HG02642 (cell line): ENCODE measurements at regions not wholly inside any gene's neighbourhood (a gene's known extent, or its start where the extent isn't known, plus 50 kb on each side); places are given as distances from the start of the nearest gene placed in this dataset.

Experiments
- ATAC-seq: cut with Tn5 transposase; IDR thresholded peaks from one replicate; pipeline ENCODE4 v1.9.1; 2021; ENCODE audit warnings: mild to moderate bottlenecking; ENCODE audit not compliant: unreplicated experiment, poor library complexity

GRCh38 chr10:16341637-16342036 is 95.2 kb upstream of the PTER start:
- ATAC-seq, result no peak

- ATAC-seq, result no peak
Measured at GRCh38 chr10:16348891-16349290, 87.9 kb upstream of the PTER start.

GRCh38 chr10:16352146-16352545 is 84.7 kb upstream of the PTER start:
- no peak for ATAC-seq

- ATAC-seq, result no peak
Measured at GRCh38 chr10:16360001-16360400, 76.8 kb upstream of the PTER start.

- ATAC-seq, result no peak
Measured at GRCh38 chr10:16360425-16360824, 76.4 kb upstream of the PTER start.

GRCh38 chr10:16361086-16361485 is 75.7 kb upstream of the PTER start:
- ATAC-seq, result no peak

- no peak for ATAC-seq
Measured at GRCh38 chr10:16363741-16364140, 73.1 kb upstream of the PTER start.

GRCh38 chr10:16367621-16368292 is 69.1 kb upstream of the PTER start:
- no peak for ATAC-seq

- ATAC-seq, result peak; percentile 79
Measured at GRCh38 chr10:16381083-16381482, 55.7 kb upstream of the PTER start.

- ATAC-seq, result no peak
Measured at GRCh38 chr10:16384021-16384420, 52.8 kb upstream of the PTER start.

- no peak for ATAC-seq
Measured at GRCh38 chr10:16386855-16387254, 50.0 kb upstream of the PTER start.
